T-helper 2 cell treated with Interferon-gamma antibody and Interleukin-4, amounts not matched to agents 5 μg/mL and 100 μg/mL, for 36 hours (primary cell): ENCODE measurements at regions not wholly inside any gene's neighbourhood (a gene's known extent, or its start where the extent isn't known, plus 50 kb on each side); places are given as distances from the start of the nearest gene placed in this dataset.
"Not testable (repeated sequence)": the region's sequence is repeated elsewhere in the genome, so short reads cannot be mapped to it uniquely, and the experiment has no call there.

ENCODE experiments used
- DNase-seq: peaks from one replicate; pipeline ENCODE4 v3.0.0; 2021; ENCODE audit warnings: low spot score
- H3K27ac Mint-ChIP-seq: one replicate; pipeline ENCODE4 v1.8.0; 2021; ENCODE audit warnings: mild to moderate bottlenecking, mixed read lengths
- H3K27me3 Mint-ChIP-seq: one replicate; pipeline ENCODE4 v1.8.0; 2021; ENCODE audit warnings: low read depth, mixed read lengths
- H3K36me3 Mint-ChIP-seq: one replicate; pipeline ENCODE4 v1.8.0; 2021; ENCODE audit warnings: low read depth, mixed read lengths
- H3K4me1 Mint-ChIP-seq: one replicate; pipeline ENCODE4 v1.8.0; 2021; ENCODE audit warnings: low read depth, mixed read lengths
- H3K4me3 Mint-ChIP-seq: one replicate; pipeline ENCODE4 v1.8.0; 2022; ENCODE audit warnings: mild to moderate bottlenecking, moderate library complexity, mixed read lengths
- H3K9me3 Mint-ChIP-seq: one replicate; pipeline ENCODE4 v1.8.0; 2021; ENCODE audit warnings: mixed read lengths

DNA sequence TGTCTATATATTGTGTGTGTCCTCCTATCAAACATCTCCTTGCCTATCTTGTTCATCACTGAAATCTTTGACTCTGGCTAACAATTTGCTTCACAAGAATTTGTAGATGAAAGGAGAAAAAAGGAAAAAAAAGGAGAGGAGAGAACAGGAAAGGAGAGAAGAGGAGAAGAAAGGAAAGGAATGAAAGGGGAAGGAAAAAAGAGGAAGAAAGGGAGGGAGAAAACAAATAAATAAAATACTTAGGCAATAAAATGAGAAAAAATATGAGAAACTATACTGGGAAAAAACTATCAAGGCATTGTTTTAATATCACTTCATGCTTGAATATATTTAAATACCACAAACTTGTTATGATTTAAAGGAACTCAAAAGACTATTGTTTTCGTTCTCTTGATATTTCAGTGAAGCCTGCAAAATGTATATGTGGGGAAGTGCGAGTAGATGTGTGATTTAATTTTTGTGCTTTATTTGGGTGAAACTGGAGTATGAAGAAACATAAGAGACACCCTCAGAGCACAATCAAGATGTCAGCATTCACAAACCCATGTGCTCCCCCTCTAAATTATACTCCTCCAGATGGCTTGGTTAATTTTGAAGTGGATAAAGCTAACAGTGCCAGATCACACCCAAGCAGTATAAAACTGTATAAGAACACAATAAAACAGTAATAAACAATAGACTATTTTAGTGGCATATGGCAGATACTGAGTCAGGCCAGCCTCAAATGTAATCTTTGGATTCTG, 205.7 kb upstream of the SAMSN1 start:
- DNase-seq = no peak
- H3K4me3 Mint-ChIP-seq = no peak overlapping the region
- peaks cover 6% of the 10 kb centered on the region for H3K36me3 Mint-ChIP-seq
- peaks cover 19% of the 10 kb centered on the region for H3K27me3 Mint-ChIP-seq
- no peak overlapping the region for H3K27ac Mint-ChIP-seq
- H3K9me3 Mint-ChIP-seq = peaks cover 6% of the 10 kb centered on the region
- H3K4me1 Mint-ChIP-seq = peaks cover 19% of the 10 kb centered on the region

DNA sequence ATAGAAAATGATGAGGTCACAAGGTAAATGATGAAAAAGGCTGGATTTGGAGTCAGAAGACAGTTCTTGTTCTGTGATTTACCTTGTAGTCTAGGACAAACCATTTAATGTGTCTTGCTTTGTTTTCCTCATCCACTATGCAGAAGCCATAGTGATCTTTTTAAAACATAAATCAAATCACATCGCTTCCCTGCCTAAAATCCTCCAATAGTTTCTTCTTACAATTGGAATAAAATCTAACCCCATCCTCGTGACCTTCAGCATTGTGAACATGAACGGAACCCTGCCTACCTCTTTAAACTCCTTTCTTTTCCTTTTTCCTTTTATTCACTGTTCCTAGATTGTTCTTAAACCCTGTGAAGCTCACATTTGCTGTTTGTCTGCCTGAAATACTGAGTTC, 204.9 kb upstream of the SAMSN1 start:
- peaks cover 19% of the 10 kb centered on the region for H3K4me1 Mint-ChIP-seq
- H3K27me3 Mint-ChIP-seq = peaks cover 19% of the 10 kb centered on the region
- DNase-seq = no peak
- H3K4me3 Mint-ChIP-seq = no peak overlapping the region
- peaks cover 6% of the 10 kb centered on the region for H3K9me3 Mint-ChIP-seq
- no peak overlapping the region for H3K27ac Mint-ChIP-seq
- H3K36me3 Mint-ChIP-seq = peaks cover 6% of the 10 kb centered on the region

DNA sequence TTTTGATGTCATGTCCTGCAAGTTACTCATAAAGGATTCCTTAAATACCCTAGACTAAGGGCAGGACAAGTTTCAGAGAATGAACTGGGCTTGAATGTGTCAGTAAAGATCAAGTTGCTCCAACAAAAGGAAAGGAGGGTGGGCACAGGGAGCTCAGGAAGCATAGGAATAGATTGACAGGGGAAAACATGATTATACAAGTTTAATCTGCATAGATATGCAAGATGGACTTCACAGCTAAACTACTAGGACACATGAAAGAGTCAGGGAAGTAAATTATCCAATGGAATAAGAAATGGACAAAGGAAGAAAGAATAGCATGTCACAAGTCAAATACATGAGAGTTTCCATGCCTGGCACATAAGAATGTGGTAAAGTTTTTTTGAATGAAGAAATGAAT, 203.9 kb upstream of the SAMSN1 start:
- H3K4me3 Mint-ChIP-seq = no peak overlapping the region
- H3K27me3 Mint-ChIP-seq = peaks cover 19% of the 10 kb centered on the region
- H3K9me3 Mint-ChIP-seq = peaks cover 6% of the 10 kb centered on the region
- peaks cover 5% of the 10 kb centered on the region for H3K36me3 Mint-ChIP-seq
- no peak for DNase-seq
- no peak overlapping the region for H3K27ac Mint-ChIP-seq
- peaks cover 18% of the 10 kb centered on the region for H3K4me1 Mint-ChIP-seq

- DNase-seq = no peak
- H3K36me3 Mint-ChIP-seq = no peaks in the 10 kb centered on the region
- H3K9me3 Mint-ChIP-seq = peaks cover 2% of the 10 kb centered on the region
- no peak overlapping the region for H3K4me3 Mint-ChIP-seq
- H3K27me3 Mint-ChIP-seq = peaks cover 17% of the 10 kb centered on the region
- H3K4me1 Mint-ChIP-seq = peaks cover 8% of the 10 kb centered on the region
- H3K27ac Mint-ChIP-seq = no peak overlapping the region
These were observed 202.5 kb upstream of the SAMSN1 start for GRCh38 chr21:14748662-14749061.

GRCh38 chr21:14744368-14744767, 198.3 kb upstream of the SAMSN1 start:
- H3K27ac Mint-ChIP-seq = no peak overlapping the region
- no peak overlapping the region for H3K4me3 Mint-ChIP-seq
- H3K4me1 Mint-ChIP-seq = peaks cover 3% of the 10 kb centered on the region
- H3K27me3 Mint-ChIP-seq = peaks cover 11% of the 10 kb centered on the region
- peaks cover 3% of the 10 kb centered on the region for H3K36me3 Mint-ChIP-seq
- peaks cover 4% of the 10 kb centered on the region for H3K9me3 Mint-ChIP-seq
- no peak for DNase-seq

DNA sequence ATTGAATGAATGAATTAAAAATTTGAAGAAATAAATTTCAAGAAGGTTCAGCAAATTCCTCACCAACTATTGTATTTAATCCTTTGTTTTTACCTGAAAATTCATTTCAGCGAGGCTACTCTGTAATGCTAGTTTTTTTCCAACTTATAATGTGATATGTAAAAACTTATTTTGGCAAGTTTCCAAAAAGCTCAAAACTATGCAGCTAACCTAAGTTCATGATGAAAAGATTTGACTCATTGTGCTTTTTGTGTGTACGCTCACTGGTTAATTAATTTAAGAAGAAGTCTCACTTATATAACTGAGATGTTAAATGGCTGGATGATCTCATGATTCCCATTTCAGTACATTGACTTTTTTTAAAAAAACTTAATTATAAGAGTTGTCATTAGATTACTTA, 196.0 kb upstream of the SAMSN1 start:
- DNase-seq = no peak
- peaks cover 17% of the 10 kb centered on the region for H3K4me1 Mint-ChIP-seq
- H3K27me3 Mint-ChIP-seq = peaks cover 3% of the 10 kb centered on the region
- H3K36me3 Mint-ChIP-seq = peaks cover 9% of the 10 kb centered on the region
- H3K27ac Mint-ChIP-seq = no peak overlapping the region
- no peak overlapping the region for H3K4me3 Mint-ChIP-seq
- peaks cover 7% of the 10 kb centered on the region for H3K9me3 Mint-ChIP-seq

DNA sequence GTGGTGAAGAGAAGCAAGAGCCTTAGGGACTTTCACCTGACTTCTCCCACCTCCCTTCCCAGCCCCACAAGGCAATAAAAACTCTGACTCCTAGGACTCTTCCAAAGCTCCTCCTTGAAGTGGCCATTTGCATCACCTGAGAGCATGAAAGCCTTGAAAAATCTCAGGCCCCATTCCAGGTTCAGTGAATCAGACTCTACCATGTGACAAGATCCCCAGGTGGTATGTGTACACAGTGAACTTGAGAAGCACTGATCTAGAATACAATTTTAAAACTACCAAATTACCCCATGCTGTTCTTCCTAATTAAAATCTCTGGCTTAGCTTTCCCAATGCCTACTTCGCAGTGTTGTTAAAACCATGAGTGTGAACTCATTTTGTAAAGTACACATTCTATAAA, 195.1 kb upstream of the SAMSN1 start:
- DNase-seq = no peak
- H3K9me3 Mint-ChIP-seq = peaks cover 8% of the 10 kb centered on the region
- H3K4me3 Mint-ChIP-seq = no peak overlapping the region
- peaks cover 25% of the 10 kb centered on the region for H3K4me1 Mint-ChIP-seq
- H3K27me3 Mint-ChIP-seq = peaks cover 3% of the 10 kb centered on the region
- peaks cover 11% of the 10 kb centered on the region for H3K36me3 Mint-ChIP-seq
- H3K27ac Mint-ChIP-seq = no peak overlapping the region

DNA sequence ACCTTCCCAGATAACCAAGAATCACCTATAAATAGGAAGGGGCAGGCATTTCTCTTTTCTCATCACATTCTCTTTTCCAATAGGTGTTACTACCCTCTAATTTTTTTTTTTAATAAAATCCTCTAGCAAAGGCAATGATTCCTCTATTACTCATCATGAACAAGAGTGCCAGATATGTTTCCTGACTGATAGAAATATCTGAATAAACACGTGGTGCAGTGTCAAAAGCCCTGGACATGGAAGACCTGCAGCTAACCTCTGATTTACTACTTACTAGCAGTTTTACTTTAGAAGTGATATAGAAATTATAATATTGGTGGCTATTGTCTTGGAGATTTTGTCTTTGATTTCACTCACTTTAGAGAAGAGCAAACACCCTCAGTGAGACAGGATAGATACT, 194.6 kb upstream of the SAMSN1 start:
- no peak for DNase-seq
- Mint-ChIP-seq H3K9me3 (peaks cover 8% of the 10 kb centered on the region), H3K36me3 (peaks cover 13% of the 10 kb centered on the region), H3K4me1 (peaks cover 30% of the 10 kb centered on the region), H3K4me3 (no peak overlapping the region), H3K27me3 (peaks cover 3% of the 10 kb centered on the region), H3K27ac (no peak overlapping the region)

DNA sequence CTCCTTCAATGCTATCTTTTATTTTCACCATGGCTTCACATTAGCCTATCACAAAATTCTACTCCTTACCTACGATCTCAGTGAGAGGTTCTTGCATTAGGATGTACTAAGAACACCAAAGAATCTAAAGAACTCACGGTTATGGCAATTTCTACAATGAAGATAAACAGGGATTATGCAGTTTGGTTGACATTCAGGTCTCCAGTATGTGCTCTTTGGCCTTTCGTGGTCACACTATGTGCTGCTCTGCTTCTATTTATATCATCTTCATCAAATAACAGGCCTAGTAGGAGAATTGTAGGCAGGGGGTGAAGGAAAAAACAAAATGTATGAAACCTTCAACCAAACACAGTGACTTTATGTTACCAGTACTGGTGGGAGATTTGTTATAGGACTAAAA, 194.0 kb upstream of the SAMSN1 start:
- no peak overlapping the region for H3K4me3 Mint-ChIP-seq
- peaks cover 35% of the 10 kb centered on the region for H3K4me1 Mint-ChIP-seq
- DNase-seq = no peak
- H3K27me3 Mint-ChIP-seq = peaks cover 3% of the 10 kb centered on the region
- H3K27ac Mint-ChIP-seq = no peak overlapping the region
- H3K36me3 Mint-ChIP-seq = peaks cover 15% of the 10 kb centered on the region
- H3K9me3 Mint-ChIP-seq = peaks cover 12% of the 10 kb centered on the region

GRCh38 chr21:14739590-14739989, 193.5 kb upstream of the SAMSN1 start:
- Mint-ChIP-seq H3K27me3 (peaks cover 3% of the 10 kb centered on the region), H3K36me3 (peaks cover 15% of the 10 kb centered on the region), H3K9me3 (peaks cover 18% of the 10 kb centered on the region), H3K4me3 (no peak overlapping the region), H3K4me1 (peaks cover 40% of the 10 kb centered on the region), H3K27ac (no peak overlapping the region)
- no peak for DNase-seq

GRCh38 chr21:14738576-14738975, 192.5 kb upstream of the SAMSN1 start:
- H3K27me3 Mint-ChIP-seq, H3K4me3 Mint-ChIP-seq, DNase-seq, H3K27ac Mint-ChIP-seq: not testable (repeated sequence)
- Mint-ChIP-seq H3K4me1 (peaks cover 47% of the 10 kb centered on the region), H3K9me3 (peaks cover 21% of the 10 kb centered on the region), H3K36me3 (peaks cover 17% of the 10 kb centered on the region)

DNA sequence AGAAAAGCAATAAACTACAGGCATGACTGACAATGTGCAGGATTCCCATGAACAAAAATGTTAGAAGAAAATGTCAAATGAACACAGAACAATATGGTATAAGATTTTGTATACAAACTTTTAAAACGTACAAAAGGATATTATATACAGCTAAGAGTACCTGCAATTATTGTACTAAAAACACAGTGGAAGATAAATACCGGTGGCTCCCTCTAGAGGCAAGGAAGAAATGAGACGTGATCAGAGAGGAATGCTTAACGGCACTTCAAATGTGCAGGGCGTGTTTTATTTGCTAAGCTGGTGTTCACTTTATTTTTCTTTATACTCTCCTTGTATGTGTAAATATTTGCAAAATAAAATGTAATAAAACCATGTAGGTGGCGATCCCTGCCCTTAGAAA, 191.8 kb upstream of the SAMSN1 start:
- Mint-ChIP-seq H3K9me3 (peaks cover 20% of the 10 kb centered on the region), H3K4me3 (peak overlapping the region; percentile 42), H3K4me1 (peaks cover 48% of the 10 kb centered on the region), H3K27me3 (peaks cover 3% of the 10 kb centered on the region), H3K36me3 (peaks cover 18% of the 10 kb centered on the region), H3K27ac (peak overlapping the region; percentile 6)
- no peak for DNase-seq

DNA sequence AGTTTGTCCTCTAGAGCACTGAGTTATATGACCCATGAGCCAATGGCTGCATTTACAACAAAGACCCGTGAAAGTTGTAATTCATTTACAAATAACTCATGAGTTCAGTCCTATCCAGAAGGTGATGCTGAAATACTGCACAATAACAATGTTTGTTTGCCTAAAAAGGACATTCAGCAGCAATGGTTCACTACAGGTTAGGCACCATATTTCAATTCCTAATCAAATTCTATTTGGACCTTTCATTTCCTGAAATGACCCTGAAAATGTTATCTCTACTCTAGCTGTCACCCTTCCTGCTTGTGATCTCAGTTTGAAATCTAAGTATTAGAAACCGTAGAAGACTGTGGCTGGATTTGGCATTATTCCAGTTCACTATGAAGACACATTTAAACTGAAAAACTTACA, 191.2 kb upstream of the SAMSN1 start:
- peaks cover 20% of the 10 kb centered on the region for H3K9me3 Mint-ChIP-seq
- peaks cover 3% of the 10 kb centered on the region for H3K27me3 Mint-ChIP-seq
- peak overlapping the region; percentile 42 for H3K4me3 Mint-ChIP-seq
- H3K4me1 Mint-ChIP-seq = peaks cover 48% of the 10 kb centered on the region
- peaks cover 18% of the 10 kb centered on the region for H3K36me3 Mint-ChIP-seq
- H3K27ac Mint-ChIP-seq = peak overlapping the region; percentile 79
- no peak for DNase-seq

DNA sequence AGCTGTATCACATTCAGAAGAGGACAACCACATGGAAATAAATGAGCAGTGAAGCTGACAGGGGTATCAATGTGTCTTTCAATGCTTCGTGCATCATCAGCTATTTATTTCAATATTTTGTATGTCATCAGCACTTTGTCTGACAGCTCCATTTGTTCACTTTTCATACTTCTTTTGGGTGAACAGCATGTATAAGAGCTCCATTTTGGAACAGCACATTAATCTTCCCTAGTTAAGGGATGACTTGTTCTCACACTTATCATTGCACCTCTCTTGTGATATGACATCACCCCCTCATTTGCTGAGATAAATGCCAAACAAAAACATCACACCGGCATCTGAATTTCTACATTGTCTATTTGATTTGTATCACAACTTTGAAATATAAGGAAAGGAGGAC, 190.6 kb upstream of the SAMSN1 start:
- Mint-ChIP-seq H3K4me3 (peak overlapping the region; percentile 42), H3K36me3 (peaks cover 18% of the 10 kb centered on the region), H3K4me1 (peaks cover 48% of the 10 kb centered on the region), H3K27ac (peak overlapping the region; percentile 79), H3K9me3 (peaks cover 20% of the 10 kb centered on the region), H3K27me3 (peaks cover 3% of the 10 kb centered on the region)
- no peak for DNase-seq

DNA sequence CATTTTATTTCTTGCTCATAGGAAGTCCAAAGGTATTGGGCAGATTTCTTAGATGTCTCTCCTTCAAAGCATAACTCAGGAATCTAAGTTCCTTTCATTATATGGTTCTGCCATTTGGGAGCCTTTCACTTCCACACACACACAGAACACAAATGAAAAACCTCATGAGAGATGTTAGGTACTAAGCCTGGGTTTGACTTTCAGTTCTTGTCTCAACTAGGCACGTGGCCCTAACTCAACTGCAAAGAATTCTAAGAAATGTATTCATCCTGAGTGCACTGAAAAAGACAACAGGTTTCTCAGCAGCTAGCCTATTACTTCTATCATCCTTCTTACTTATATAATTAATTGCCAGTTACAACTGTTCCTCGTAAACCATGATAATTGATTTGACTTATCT, 190.0 kb upstream of the SAMSN1 start:
- peaks cover 48% of the 10 kb centered on the region for H3K4me1 Mint-ChIP-seq
- no peak for DNase-seq
- H3K27ac Mint-ChIP-seq = peak overlapping the region; percentile 79
- peaks cover under 1% of the 10 kb centered on the region for H3K27me3 Mint-ChIP-seq
- peaks cover 18% of the 10 kb centered on the region for H3K36me3 Mint-ChIP-seq
- peaks cover 20% of the 10 kb centered on the region for H3K9me3 Mint-ChIP-seq
- H3K4me3 Mint-ChIP-seq = peak overlapping the region; percentile 56
